ENCODE measurements at regions not wholly inside any gene's neighbourhood (a gene's known extent, or its start where the extent isn't known, plus 50 kb on each side); places are given as distances from the start of the nearest gene placed in this dataset.

DNA sequence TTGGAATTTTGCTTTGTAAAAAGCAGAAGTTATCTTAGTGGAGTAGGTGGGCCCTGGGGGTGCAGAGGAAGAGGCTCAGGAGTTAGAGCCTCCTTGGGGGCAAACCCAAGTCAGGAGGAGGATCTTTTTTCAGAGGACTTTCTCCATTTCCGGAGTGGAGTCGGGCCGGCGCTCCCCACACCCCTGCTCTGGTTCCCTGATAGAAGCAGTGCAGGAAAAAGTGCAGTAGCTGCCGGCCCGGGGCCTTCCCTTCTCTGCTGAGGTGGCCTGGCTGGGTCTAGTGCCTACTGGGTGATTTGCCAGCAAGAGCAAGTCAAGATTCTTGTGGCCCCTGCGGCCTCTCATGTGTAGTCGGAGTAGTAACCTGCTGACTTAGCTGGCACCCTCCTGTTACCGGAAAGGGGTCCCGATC lies 124.2 kb upstream of the HS6ST1 start:
- Histone ChIP-seq H3K36me3 (ENCODE audit: low read depth) (no peaks in the 10 kb centered on the region), H3K4me1 (ENCODE audit: insufficient read depth, poor library complexity, severe bottlenecking) (no peaks in the 10 kb centered on the region), H3K9me3 (ENCODE audit: severe bottlenecking) (no peaks in the 10 kb centered on the region), H3K4me3 (ENCODE audit: severe bottlenecking) (no peak overlapping the region), H3K27me3 (ENCODE audit: insufficient read depth, poor library complexity, severe bottlenecking) (no peaks in the 10 kb centered on the region), H3K27ac (ENCODE audit: poor library complexity, severe bottlenecking) (no peak overlapping the region)
- TF ChIP-seq, protein P1, sequence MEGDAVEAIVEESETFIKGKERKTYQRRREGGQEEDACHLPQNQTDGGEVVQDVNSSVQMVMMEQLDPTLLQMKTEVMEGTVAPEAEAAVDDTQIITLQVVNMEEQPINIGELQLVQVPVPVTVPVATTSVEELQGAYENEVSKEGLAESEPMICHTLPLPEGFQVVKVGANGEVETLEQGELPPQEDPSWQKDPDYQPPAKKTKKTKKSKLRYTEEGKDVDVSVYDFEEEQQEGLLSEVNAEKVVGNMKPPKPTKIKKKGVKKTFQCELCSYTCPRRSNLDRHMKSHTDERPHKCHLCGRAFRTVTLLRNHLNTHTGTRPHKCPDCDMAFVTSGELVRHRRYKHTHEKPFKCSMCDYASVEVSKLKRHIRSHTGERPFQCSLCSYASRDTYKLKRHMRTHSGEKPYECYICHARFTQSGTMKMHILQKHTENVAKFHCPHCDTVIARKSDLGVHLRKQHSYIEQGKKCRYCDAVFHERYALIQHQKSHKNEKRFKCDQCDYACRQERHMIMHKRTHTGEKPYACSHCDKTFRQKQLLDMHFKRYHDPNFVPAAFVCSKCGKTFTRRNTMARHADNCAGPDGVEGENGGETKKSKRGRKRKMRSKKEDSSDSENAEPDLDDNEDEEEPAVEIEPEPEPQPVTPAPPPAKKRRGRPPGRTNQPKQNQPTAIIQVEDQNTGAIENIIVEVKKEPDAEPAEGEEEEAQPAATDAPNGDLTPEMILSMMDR (IDR thresholded peaks at IDR 0.05; ENCODE audit: poor library complexity, severe bottlenecking): no peak
- ATAC-seq (ENCODE audit: low read depth): no peak
- DNase-seq (ENCODE audit: low spot score): peak; percentile 29

DNA sequence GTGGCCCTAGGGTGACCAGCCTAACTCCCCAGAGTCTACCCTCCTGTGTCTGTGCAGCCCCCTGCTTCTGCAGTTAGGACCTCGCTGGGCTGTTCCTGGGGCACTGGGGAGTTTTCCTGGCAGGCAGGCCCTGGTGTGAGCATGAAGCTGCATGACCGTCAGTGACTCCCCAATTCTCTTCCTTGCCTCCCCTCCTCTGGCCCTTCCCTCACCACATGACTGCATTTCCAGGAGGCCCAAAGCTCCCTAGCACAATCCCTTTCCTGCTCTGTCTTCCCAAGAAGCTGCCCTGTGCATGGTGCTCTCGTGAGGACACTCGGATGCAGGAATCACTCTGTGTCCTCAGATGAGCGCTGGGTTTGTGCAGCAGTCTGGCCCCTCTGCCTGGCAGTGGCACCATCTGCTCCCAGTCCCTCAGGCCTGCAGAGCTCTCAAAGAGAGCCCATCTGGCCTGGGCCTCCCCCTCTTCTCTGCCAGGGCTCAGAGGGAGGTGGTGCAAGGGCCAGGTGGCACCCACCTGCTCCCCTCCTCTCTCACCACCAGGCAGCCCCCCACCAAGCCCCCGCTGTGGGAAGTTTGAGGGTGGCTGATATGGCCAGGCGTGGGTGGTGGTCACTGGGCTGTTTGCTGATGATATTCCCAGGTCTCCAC lies 125.6 kb upstream of the HS6ST1 start:
- Histone ChIP-seq H3K36me3 (ENCODE audit: low read depth) (no peaks in the 10 kb centered on the region), H3K4me1 (ENCODE audit: insufficient read depth, poor library complexity, severe bottlenecking) (no peaks in the 10 kb centered on the region), H3K9me3 (ENCODE audit: severe bottlenecking) (no peaks in the 10 kb centered on the region), H3K4me3 (ENCODE audit: severe bottlenecking) (no peak overlapping the region), H3K27me3 (ENCODE audit: insufficient read depth, poor library complexity, severe bottlenecking) (no peaks in the 10 kb centered on the region), H3K27ac (ENCODE audit: poor library complexity, severe bottlenecking) (no peak overlapping the region)
- TF ChIP-seq, protein P1 (IDR thresholded peaks at IDR 0.05; ENCODE audit: poor library complexity, severe bottlenecking): no peak
- ATAC-seq (ENCODE audit: low read depth) (no peak), DNase-seq (ENCODE audit: low spot score) (peak; percentile 31)

DNA sequence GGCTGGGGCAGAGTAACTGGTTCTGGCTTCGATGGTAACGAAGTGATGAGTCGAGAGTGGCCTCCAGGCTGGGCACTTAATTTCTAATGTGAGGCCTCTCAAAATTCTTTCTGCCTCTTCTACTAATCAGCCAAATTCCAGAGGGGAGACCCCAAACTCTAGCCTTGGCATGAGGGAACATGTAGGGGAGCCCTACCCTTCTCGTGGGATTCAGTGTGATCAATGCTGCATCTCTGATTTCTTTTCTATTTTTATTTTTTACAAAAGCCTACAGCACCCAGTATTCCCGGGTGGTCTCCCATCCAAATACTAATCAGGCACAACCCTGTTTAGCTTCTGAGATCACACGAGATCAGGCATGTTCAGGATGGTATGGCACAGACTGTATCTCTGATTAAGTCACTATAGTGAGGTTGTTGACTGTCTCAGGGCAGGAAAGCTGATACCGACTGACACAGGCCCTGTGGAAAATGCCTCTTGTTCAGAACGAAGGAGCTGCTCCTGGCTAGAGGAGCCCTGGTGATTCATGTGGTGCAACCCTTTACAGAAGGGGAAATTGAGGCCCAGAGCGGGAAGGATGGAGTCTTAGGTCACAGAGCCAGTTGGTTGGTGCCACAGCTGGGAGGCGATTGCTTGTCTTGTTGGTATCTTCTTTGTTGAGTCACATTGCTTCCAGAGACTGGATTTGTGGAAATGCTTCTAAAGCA lies 126.3 kb upstream of the HS6ST1 start:
- no peak for ATAC-seq (ENCODE audit: low read depth)
- Histone ChIP-seq H3K36me3 (ENCODE audit: low read depth) (no peaks in the 10 kb centered on the region), H3K4me3 (ENCODE audit: severe bottlenecking) (no peak overlapping the region), H3K4me1 (ENCODE audit: insufficient read depth, poor library complexity, severe bottlenecking) (no peaks in the 10 kb centered on the region), H3K27me3 (ENCODE audit: insufficient read depth, poor library complexity, severe bottlenecking) (no peaks in the 10 kb centered on the region), H3K27ac (ENCODE audit: poor library complexity, severe bottlenecking) (no peak overlapping the region), H3K9me3 (ENCODE audit: severe bottlenecking) (no peaks in the 10 kb centered on the region)
- no peak for DNase-seq (ENCODE audit: low spot score)
- TF ChIP-seq, protein P1 (IDR thresholded peaks at IDR 0.05; ENCODE audit: poor library complexity, severe bottlenecking): no peak

DNA sequence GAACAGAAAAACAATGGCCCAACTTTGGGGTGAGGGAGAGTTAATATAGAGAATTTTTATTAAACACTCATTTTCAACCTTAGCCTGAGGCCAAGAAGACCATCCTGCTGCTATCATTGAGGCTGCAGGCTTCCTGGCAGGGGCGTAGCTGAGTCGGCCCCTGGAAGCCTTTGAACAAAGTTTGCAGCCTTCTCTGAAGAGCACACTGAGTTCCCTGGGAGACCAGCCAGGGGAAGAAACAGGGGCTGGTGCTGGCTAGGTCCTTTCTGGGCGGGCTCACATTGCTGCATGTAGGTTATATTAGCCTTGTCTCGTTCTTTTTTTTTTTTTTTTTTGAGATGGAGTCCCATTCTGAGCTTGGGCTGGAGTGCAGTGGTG lies 126.8 kb upstream of the HS6ST1 start:
- Histone ChIP-seq H3K4me3 (ENCODE audit: severe bottlenecking) (no peak overlapping the region), H3K36me3 (ENCODE audit: low read depth) (no peaks in the 10 kb centered on the region), H3K9me3 (ENCODE audit: severe bottlenecking) (no peaks in the 10 kb centered on the region), H3K27me3 (ENCODE audit: insufficient read depth, poor library complexity, severe bottlenecking) (no peaks in the 10 kb centered on the region), H3K4me1 (ENCODE audit: insufficient read depth, poor library complexity, severe bottlenecking) (no peaks in the 10 kb centered on the region), H3K27ac (ENCODE audit: poor library complexity, severe bottlenecking) (no peak overlapping the region)
- TF ChIP-seq, protein P1 (IDR thresholded peaks at IDR 0.05; ENCODE audit: poor library complexity, severe bottlenecking): no peak
- no peak for ATAC-seq (ENCODE audit: low read depth)
- no peak for DNase-seq (ENCODE audit: low spot score)
